ENCODE measurements at regions not wholly inside any gene's neighbourhood (a gene's known extent, or its start where the extent isn't known, plus 50 kb on each side); places are given as distances from the start of the nearest gene placed in this dataset.

- TF ChIP-seq EZH2 (IDR thresholded peaks at IDR 0.05) (no peak), POLR2AphosphoS5 (IDR thresholded peaks at IDR 0.05; ENCODE audit: borderline replicate concordance, low read depth, low read length) (no peak), FOXP2 (optimal IDR thresholded peaks at IDR 0.05; ENCODE audit: control extremely low read depth, extremely low read length, insufficient read depth) (no peak)
- no peaks in the 10 kb centered on the region for H3K9me3 ChIP-seq (ENCODE audit: low read depth, low read length)
- H3K36me3 ChIP-seq (ENCODE audit: insufficient read depth, low read length) = no peaks in the 10 kb centered on the region
- H3K27ac ChIP-seq = no peak overlapping the region
- DNase-seq (ENCODE audit: low read depth, low spot score) = no peak
- H3K4me3 ChIP-seq = no peak overlapping the region
- no peak overlapping the region for H3K9ac ChIP-seq (ENCODE audit: insufficient read length)
Measured at GRCh38 chr21:31553461-31553860, 106.0 kb upstream of the SOD1 start.

GRCh38 chr21:31552826-31553225 is 106.7 kb upstream of the SOD1 start:
- no peak overlapping the region for H3K27ac ChIP-seq
- no peak overlapping the region for H3K9ac ChIP-seq (ENCODE audit: insufficient read length)
- no peak for TF ChIP-seq FOXP2 (optimal IDR thresholded peaks at IDR 0.05; ENCODE audit: control extremely low read depth, extremely low read length, insufficient read depth)
- no peak for TF ChIP-seq EZH2 (IDR thresholded peaks at IDR 0.05)
- no peak for TF ChIP-seq POLR2AphosphoS5 (IDR thresholded peaks at IDR 0.05; ENCODE audit: borderline replicate concordance, low read depth, low read length)
- no peaks in the 10 kb centered on the region for H3K36me3 ChIP-seq (ENCODE audit: insufficient read depth, low read length)
- H3K4me3 ChIP-seq = no peak overlapping the region
- DNase-seq (ENCODE audit: low read depth, low spot score) = no peak
- H3K9me3 ChIP-seq (ENCODE audit: low read depth, low read length) = no peaks in the 10 kb centered on the region

- Histone ChIP-seq H3K4me3 (no peak overlapping the region), H3K27ac (no peak overlapping the region), H3K9ac (ENCODE audit: insufficient read length) (no peak overlapping the region), H3K9me3 (ENCODE audit: low read depth, low read length) (no peaks in the 10 kb centered on the region), H3K36me3 (ENCODE audit: insufficient read depth, low read length) (no peaks in the 10 kb centered on the region)
- DNase-seq (ENCODE audit: low read depth, low spot score) = no peak
- TF ChIP-seq POLR2AphosphoS5 (IDR thresholded peaks at IDR 0.05; ENCODE audit: borderline replicate concordance, low read depth, low read length) (no peak), EZH2 (IDR thresholded peaks at IDR 0.05) (no peak), FOXP2 (optimal IDR thresholded peaks at IDR 0.05; ENCODE audit: control extremely low read depth, extremely low read length, insufficient read depth) (no peak)
Measured at GRCh38 chr21:31550070-31550469, 109.4 kb upstream of the SOD1 start.

GRCh38 chr21:31548688-31549087 is 110.8 kb upstream of the SOD1 start:
- DNase-seq (ENCODE audit: low read depth, low spot score) = no peak
- Histone ChIP-seq H3K27ac (no peak overlapping the region), H3K4me3 (no peak overlapping the region), H3K9me3 (ENCODE audit: low read depth, low read length) (no peaks in the 10 kb centered on the region), H3K9ac (ENCODE audit: insufficient read length) (no peak overlapping the region), H3K36me3 (ENCODE audit: insufficient read depth, low read length) (no peaks in the 10 kb centered on the region)
- TF ChIP-seq POLR2AphosphoS5 (IDR thresholded peaks at IDR 0.05; ENCODE audit: borderline replicate concordance, low read depth, low read length) (no peak), FOXP2 (optimal IDR thresholded peaks at IDR 0.05; ENCODE audit: control extremely low read depth, extremely low read length, insufficient read depth) (no peak), EZH2 (IDR thresholded peaks at IDR 0.05) (no peak)

- TF ChIP-seq FOXP2 (optimal IDR thresholded peaks at IDR 0.05; ENCODE audit: control extremely low read depth, extremely low read length, insufficient read depth) (no peak), EZH2 (IDR thresholded peaks at IDR 0.05) (no peak), POLR2AphosphoS5 (IDR thresholded peaks at IDR 0.05; ENCODE audit: borderline replicate concordance, low read depth, low read length) (no peak)
- no peaks in the 10 kb centered on the region for H3K9me3 ChIP-seq (ENCODE audit: low read depth, low read length)
- H3K9ac ChIP-seq (ENCODE audit: insufficient read length) = no peak overlapping the region
- H3K27ac ChIP-seq = no peak overlapping the region
- no peak for DNase-seq (ENCODE audit: low read depth, low spot score)
- no peak overlapping the region for H3K4me3 ChIP-seq
- H3K36me3 ChIP-seq (ENCODE audit: insufficient read depth, low read length) = no peaks in the 10 kb centered on the region
Measured at GRCh38 chr21:31546443-31547170, 112.9 kb upstream of the SOD1 start.

GRCh38 chr21:31545036-31545435 is 114.5 kb upstream of the SOD1 start:
- Histone ChIP-seq H3K36me3 (ENCODE audit: insufficient read depth, low read length) (no peaks in the 10 kb centered on the region), H3K27ac (no peak overlapping the region), H3K9me3 (ENCODE audit: low read depth, low read length) (no peaks in the 10 kb centered on the region), H3K9ac (ENCODE audit: insufficient read length) (no peak overlapping the region), H3K4me3 (no peak overlapping the region)
- no peak for DNase-seq (ENCODE audit: low read depth, low spot score)
- no peak for TF ChIP-seq FOXP2 (optimal IDR thresholded peaks at IDR 0.05; ENCODE audit: control extremely low read depth, extremely low read length, insufficient read depth)
- TF ChIP-seq POLR2AphosphoS5 (IDR thresholded peaks at IDR 0.05; ENCODE audit: borderline replicate concordance, low read depth, low read length) = no peak
- TF ChIP-seq EZH2 (IDR thresholded peaks at IDR 0.05) = no peak

- DNase-seq (ENCODE audit: low read depth, low spot score) = no peak
- TF ChIP-seq POLR2AphosphoS5 (IDR thresholded peaks at IDR 0.05; ENCODE audit: borderline replicate concordance, low read depth, low read length) (no peak), EZH2 (IDR thresholded peaks at IDR 0.05) (no peak), FOXP2 (optimal IDR thresholded peaks at IDR 0.05; ENCODE audit: control extremely low read depth, extremely low read length, insufficient read depth) (no peak)
- no peaks in the 10 kb centered on the region for H3K9me3 ChIP-seq (ENCODE audit: low read depth, low read length)
- H3K9ac ChIP-seq (ENCODE audit: insufficient read length) = no peak overlapping the region
- H3K36me3 ChIP-seq (ENCODE audit: insufficient read depth, low read length) = no peaks in the 10 kb centered on the region
- H3K4me3 ChIP-seq = no peak overlapping the region
- H3K27ac ChIP-seq = no peak overlapping the region
Measured at GRCh38 chr21:31543191-31543590, 116.3 kb upstream of the SOD1 start.

- H3K27ac ChIP-seq = no peak overlapping the region
- TF ChIP-seq EZH2 (IDR thresholded peaks at IDR 0.05) = no peak
- TF ChIP-seq FOXP2 (optimal IDR thresholded peaks at IDR 0.05; ENCODE audit: control extremely low read depth, extremely low read length, insufficient read depth) = no peak
- H3K36me3 ChIP-seq (ENCODE audit: insufficient read depth, low read length) = no peaks in the 10 kb centered on the region
- no peak overlapping the region for H3K4me3 ChIP-seq
- no peaks in the 10 kb centered on the region for H3K9me3 ChIP-seq (ENCODE audit: low read depth, low read length)
- DNase-seq (ENCODE audit: low read depth, low spot score) = no peak
- H3K9ac ChIP-seq (ENCODE audit: insufficient read length) = no peak overlapping the region
Measured at GRCh38 chr21:31538816-31539215, 120.7 kb upstream of the SOD1 start.

Measured in SK-N-MC (cell line).